Ectodermal cell (in vitro differentiated cells): ENCODE measurements at regions not wholly inside any gene's neighbourhood (a gene's known extent, or its start where the extent isn't known, plus 50 kb on each side); places are given as distances from the start of the nearest gene placed in this dataset.
A peak's percentile ranks its signal among the peaks of the same experiment; 100 is the strongest.

ENCODE experiments used
- H3K27ac ChIP-seq: 2 replicates; pipeline ENCODE4 v1.7.0; 2013; ENCODE audit warnings: mild to moderate bottlenecking, low read depth, low read length; ENCODE audit not compliant: insufficient read depth, poor library complexity, severe bottlenecking
- H3K27me3 ChIP-seq: 2 replicates; pipeline ENCODE4 v1.7.0; 2013; ENCODE audit warnings: mild to moderate bottlenecking, low read length; ENCODE audit not compliant: insufficient read depth, control insufficient read depth, poor library complexity, severe bottlenecking
- H3K36me3 ChIP-seq: one replicate; pipeline ENCODE4 v1.7.0; 2013; ENCODE audit warnings: low read length; ENCODE audit not compliant: control insufficient read depth, insufficient read depth
- H3K4me1 ChIP-seq: one replicate; pipeline ENCODE4 v1.7.0; 2013; ENCODE audit warnings: low read length; ENCODE audit not compliant: control insufficient read depth, insufficient read depth
- H3K4me3 ChIP-seq: 2 replicates; pipeline ENCODE4 v1.7.0; 2013; ENCODE audit warnings: low read depth, low read length, control low read depth; ENCODE audit not compliant: insufficient read depth
- H3K9me3 ChIP-seq: 2 replicates; pipeline ENCODE4 v1.7.0; 2013; ENCODE audit warnings: mild to moderate bottlenecking, low read length, moderate library complexity; ENCODE audit not compliant: control insufficient read depth
- WGBS, 2 experiments: methylation state at CpG; one replicate each; pipeline ENCODE4 v1.1.7; 2013; ENCODE audit warnings: missing lambda C conversion rate in 2 of 2; 5-methylcytosine and 5-hydroxymethylcytosine counted together

- no peak overlapping the region for H3K27ac ChIP-seq
- 94 to 96% methylated on average over 18 of the region's 18 CpGs for WGBS, 2 experiments
- H3K27me3 ChIP-seq: no peaks in the 10 kb centered on the region
- H3K9me3 ChIP-seq: no peaks in the 10 kb centered on the region
- H3K4me1 ChIP-seq: peaks cover 31% of the 10 kb centered on the region
- no peaks in the 10 kb centered on the region for H3K36me3 ChIP-seq
- no peak overlapping the region for H3K4me3 ChIP-seq
Observed at GRCh38 chr1:234729561-234730474, 119.8 kb upstream of the IRF2BP2 start.

DNA sequence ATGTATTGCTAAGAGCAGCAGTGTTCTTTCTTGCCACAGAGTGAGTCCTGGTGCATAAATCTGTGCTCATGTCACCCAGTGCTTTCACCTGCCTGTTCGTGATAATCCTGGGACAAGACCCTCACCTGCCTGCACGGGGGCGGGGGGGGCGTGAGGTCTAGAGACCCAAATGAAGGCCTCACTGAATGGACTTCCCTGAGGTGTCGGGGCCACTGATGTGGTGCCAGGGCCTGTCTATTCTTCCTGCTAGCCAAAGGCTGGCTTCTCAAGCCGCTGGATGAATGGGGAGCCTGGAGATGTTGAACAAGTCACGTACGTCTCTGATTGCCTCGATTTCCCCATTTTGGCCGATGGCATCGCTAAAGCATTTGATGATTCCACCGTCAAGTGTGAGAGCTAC, 118.8 kb upstream of the IRF2BP2 start:
- Histone ChIP-seq H3K9me3 (no peaks in the 10 kb centered on the region), H3K27ac (no peak overlapping the region), H3K4me3 (no peak overlapping the region), H3K27me3 (no peaks in the 10 kb centered on the region), H3K36me3 (no peaks in the 10 kb centered on the region), H3K4me1 (peaks cover 39% of the 10 kb centered on the region)
- 95 to 96% methylated on average over 12 of the region's 12 CpGs for WGBS, 2 experiments

- H3K27ac ChIP-seq: peak overlapping the region; percentile 56
- H3K36me3 ChIP-seq: no peaks in the 10 kb centered on the region
- WGBS, 2 experiments: 65 to 68% methylated on average over 8 of the region's 8 CpGs
- H3K4me3 ChIP-seq: no peak overlapping the region
- H3K4me1 ChIP-seq: peaks cover 49% of the 10 kb centered on the region
- H3K27me3 ChIP-seq: no peaks in the 10 kb centered on the region
- no peaks in the 10 kb centered on the region for H3K9me3 ChIP-seq
Observed at GRCh38 chr1:234727018-234727940, 117.3 kb upstream of the IRF2BP2 start.

DNA sequence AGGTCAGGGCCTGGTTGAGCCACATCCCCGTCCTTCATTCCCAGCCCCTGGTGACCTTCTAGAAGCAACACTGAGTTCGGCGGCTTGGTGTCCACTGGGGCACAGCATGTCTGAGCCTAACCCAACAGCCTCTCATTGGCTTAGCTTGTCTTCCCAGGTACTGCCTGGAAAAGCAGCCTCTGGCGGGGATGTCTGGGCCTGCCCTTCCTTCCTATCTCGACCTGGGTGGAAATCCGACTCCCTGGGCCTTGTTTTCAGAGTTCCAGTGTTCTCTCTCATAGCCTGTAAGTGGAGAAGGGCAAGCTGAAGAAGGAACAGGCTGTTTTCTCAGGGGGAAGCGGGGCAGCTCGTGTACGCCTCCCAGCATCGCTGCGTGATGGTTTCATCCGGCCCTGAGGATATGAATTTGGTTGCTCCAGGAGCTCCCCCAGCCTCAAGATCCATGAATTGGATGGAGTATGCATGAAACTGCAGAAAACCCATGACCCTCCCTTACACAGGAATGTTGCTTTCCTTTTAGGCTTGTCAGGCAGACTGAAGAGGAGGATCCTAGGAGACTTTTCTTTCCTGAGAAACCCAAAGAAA, 116.5 kb upstream of the IRF2BP2 start:
- no peaks in the 10 kb centered on the region for H3K36me3 ChIP-seq
- H3K9me3 ChIP-seq: no peaks in the 10 kb centered on the region
- H3K4me1 ChIP-seq: peaks cover 54% of the 10 kb centered on the region
- H3K27ac ChIP-seq: peak overlapping the region; percentile 56
- no peak overlapping the region for H3K4me3 ChIP-seq
- WGBS, 2 experiments: 70 to 75% methylated on average over 12 of the region's 12 CpGs
- H3K27me3 ChIP-seq: no peaks in the 10 kb centered on the region

DNA sequence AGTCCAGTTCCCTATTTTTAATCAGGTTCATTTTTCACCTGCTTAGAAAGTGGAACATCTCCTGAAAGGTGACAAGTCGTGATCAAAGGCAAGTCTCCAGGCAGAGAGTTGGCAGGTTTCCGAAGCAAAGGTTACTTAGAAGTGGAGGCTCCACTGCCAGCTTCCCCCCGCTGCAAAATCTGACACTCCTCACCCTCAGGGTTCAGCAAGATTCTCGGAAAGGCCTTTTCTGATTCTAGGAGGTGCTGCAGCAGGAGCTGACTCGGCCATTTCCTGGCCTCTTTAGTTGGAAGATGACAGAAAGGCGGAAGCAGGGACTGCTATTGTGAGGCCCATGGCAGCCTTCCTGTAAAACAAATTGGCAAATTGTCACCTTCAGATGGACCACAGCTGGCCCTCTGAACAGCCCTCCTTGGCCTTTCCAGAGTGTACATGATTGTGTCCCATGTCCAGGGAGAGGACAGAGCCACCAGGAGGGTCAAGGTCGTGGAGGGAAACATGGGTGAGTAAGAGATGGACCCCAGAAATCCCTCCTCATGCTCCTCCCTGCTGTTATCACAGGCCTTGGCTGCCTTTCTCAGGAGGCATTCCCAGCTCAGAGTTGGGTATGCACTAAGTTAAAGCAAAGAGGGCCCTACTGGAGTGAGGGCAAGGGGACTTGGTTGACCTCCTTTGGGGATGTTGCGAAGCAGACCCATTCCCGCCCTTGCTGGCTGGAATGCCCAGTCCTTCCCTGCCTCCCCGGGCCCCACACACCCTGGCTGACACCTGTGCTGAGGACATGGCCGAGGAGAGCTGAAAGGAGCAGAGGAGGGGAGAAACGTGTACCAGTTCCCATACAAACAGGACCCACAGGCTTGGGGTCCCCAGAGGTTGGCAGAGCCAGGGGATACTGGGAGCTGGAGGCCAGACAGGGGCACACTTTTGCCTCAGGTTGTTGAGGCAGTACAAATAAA, 115.5 kb upstream of the IRF2BP2 start:
- Histone ChIP-seq H3K4me3 (no peak overlapping the region), H3K4me1 (peaks cover 54% of the 10 kb centered on the region), H3K9me3 (no peaks in the 10 kb centered on the region), H3K27me3 (no peaks in the 10 kb centered on the region), H3K27ac (peak overlapping the region; percentile 97), H3K36me3 (no peaks in the 10 kb centered on the region)
- WGBS, 2 experiments: 86% methylated on average over 12 of the region's 12 CpGs

GRCh38 chr1:234724516-234725176, 114.7 kb upstream of the IRF2BP2 start:
- WGBS, 2 experiments: 48 to 52% methylated on average over 16 of the region's 16 CpGs
- H3K4me3 ChIP-seq: no peak overlapping the region
- peaks cover 54% of the 10 kb centered on the region for H3K4me1 ChIP-seq

DNA sequence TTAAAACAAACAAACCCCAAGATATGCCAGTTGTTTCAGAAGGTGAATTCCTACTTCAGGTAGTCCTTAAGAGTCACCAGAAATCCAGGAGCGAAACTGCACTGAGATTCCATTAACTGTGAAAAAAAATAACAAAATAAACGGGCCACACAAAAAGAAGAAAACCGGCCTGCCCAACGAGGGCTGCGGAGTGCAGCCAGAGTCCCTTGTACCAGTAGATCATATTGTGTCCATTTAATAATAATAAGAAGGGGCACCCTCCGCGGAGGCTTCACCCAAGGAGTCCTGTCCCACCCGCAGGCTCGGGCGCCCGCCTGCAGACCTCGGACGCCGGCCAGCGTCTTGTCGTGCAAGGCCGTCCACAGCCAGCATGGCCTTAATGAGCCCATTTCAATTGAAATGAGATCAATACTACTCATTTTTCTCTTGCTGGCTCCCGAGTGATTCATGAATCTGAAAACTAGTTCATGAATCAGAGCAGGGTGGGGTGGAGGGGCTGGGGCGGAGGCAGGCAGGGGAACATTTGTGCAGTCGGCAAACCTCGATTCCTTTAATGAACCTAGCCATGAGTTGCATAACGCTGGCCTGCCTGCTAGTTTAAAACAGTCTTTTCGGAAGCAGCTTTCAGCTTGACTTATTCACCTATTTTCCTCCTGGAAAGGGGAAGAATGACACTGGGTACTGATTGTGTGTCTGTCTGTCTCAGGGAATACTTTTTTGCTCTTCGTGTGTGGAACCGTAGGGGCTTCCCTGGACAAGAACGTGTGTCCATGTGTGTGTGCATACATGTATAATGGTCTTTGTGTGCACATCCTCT, 113.1 kb upstream of the IRF2BP2 start:
- Histone ChIP-seq H3K27ac (peak overlapping the region; percentile 97), H3K4me1 (peaks cover 58% of the 10 kb centered on the region), H3K27me3 (no peaks in the 10 kb centered on the region), H3K4me3 (no peak overlapping the region), H3K9me3 (no peaks in the 10 kb centered on the region), H3K36me3 (no peaks in the 10 kb centered on the region)
- 89 to 91% methylated on average over 26 of the region's 26 CpGs for WGBS, 2 experiments

More at GRCh38 chr1:234724516-234725176, 114.7 kb upstream of the IRF2BP2 start:
- Histone ChIP-seq H3K27ac (peak overlapping the region; percentile 97), H3K9me3 (no peaks in the 10 kb centered on the region), H3K27me3 (no peaks in the 10 kb centered on the region), H3K36me3 (no peaks in the 10 kb centered on the region)

DNA sequence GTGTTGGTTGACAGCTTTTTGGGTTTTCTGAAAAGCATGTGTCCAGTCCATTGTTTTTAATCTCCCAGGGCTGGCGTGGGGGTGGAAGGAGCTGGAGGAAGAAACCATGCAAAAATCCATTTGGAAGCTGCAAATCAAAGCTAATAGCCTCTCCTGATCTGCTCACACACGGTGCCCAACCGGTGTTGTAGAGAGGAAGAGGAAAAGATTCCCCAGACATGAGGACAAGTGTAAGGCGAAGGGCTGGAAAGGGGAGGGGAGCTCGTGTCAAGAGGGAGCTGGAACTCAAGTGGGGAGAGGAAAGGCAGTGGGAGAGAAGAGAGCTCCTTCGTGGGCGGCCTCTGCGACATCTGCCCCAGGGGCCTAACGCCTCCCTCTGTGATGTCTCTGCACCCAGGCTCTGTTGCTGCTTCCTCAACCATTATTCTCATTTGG, 112.3 kb upstream of the IRF2BP2 start:
- no peaks in the 10 kb centered on the region for H3K9me3 ChIP-seq
- 79 to 81% methylated on average over 9 of the region's 9 CpGs for WGBS, 2 experiments
- H3K4me1 ChIP-seq: peaks cover 52% of the 10 kb centered on the region
- H3K27ac ChIP-seq: no peak overlapping the region
- H3K4me3 ChIP-seq: no peak overlapping the region
- H3K27me3 ChIP-seq: no peaks in the 10 kb centered on the region
- H3K36me3 ChIP-seq: no peaks in the 10 kb centered on the region
